ENCODE measurements at regions not wholly inside any gene's neighbourhood (a gene's known extent, or its start where the extent isn't known, plus 50 kb on each side); places are given as distances from the start of the nearest gene placed in this dataset.

DNA sequence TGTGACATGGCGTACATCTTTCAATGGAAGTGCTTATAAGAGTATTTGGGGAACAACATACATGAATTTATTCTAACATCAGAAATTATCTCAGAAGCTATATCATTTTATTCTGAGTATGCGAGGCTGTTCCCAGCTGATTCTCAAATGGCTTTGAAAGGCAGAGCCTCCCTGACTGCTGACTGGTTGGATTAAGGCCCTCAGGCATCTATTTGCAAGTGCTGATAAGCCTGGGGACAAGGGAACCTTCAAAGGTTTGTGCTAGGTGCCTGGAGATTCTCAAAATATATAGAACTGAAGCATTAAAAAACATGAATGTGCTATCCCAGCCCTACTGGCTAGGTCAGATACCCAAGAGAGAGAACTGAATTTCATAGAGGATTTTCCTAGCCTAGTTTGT, 235.1 kb downstream of the LURAP1L start:
- TF ChIP-seq, protein P1, sequence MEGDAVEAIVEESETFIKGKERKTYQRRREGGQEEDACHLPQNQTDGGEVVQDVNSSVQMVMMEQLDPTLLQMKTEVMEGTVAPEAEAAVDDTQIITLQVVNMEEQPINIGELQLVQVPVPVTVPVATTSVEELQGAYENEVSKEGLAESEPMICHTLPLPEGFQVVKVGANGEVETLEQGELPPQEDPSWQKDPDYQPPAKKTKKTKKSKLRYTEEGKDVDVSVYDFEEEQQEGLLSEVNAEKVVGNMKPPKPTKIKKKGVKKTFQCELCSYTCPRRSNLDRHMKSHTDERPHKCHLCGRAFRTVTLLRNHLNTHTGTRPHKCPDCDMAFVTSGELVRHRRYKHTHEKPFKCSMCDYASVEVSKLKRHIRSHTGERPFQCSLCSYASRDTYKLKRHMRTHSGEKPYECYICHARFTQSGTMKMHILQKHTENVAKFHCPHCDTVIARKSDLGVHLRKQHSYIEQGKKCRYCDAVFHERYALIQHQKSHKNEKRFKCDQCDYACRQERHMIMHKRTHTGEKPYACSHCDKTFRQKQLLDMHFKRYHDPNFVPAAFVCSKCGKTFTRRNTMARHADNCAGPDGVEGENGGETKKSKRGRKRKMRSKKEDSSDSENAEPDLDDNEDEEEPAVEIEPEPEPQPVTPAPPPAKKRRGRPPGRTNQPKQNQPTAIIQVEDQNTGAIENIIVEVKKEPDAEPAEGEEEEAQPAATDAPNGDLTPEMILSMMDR (IDR thresholded peaks at IDR 0.05 in 8 of 11, conservative IDR thresholded peaks at IDR 0.05 in 3 of 11) = no peak
- TF ChIP-seq POLR2AphosphoS5 (IDR thresholded peaks at IDR 0.05) = no peak
- TF ChIP-seq POLR2A (IDR thresholded peaks at IDR 0.05) = no peak
- intact Hi-C loops (cut with DNase I; ENCODE audit: low total_unique reads) = no loop called here
- no peaks in the 10 kb centered on the region for H3K27me3 ChIP-seq (replicated peaks in 1 of 7)
- H3K4me3 ChIP-seq = no peak overlapping the region
- no peak for DNase-seq
- peaks cover 0 to 18% (median 4%) of the 10 kb centered on the region in 8 donors for H3K9me3 ChIP-seq
- WGBS, 5 donors = 86 to 94% (median 91%) methylated on average over 2 of the region's 2 CpGs
- H3K27ac ChIP-seq = no peak overlapping the region
- no peaks in the 10 kb centered on the region for H3K36me3 ChIP-seq
- no peaks in the 10 kb centered on the region for H3K4me1 ChIP-seq

- intact Hi-C loops (cut with DNase I; ENCODE audit: low total_unique reads) = no loop called here
- Histone ChIP-seq H3K27me3 (replicated peaks in 1 of 7) (no peaks in the 10 kb centered on the region), H3K36me3 (no peaks in the 10 kb centered on the region), H3K4me3 (no peak overlapping the region), H3K9me3 (peaks cover 0 to 9% (median 0%) of the 10 kb centered on the region in 8 donors), H3K27ac (peak overlapping the region in 1 of 8 donors; percentile 6), H3K4me1 (no peaks in the 10 kb centered on the region)
- TF ChIP-seq POLR2AphosphoS5 (IDR thresholded peaks at IDR 0.05) (no peak), POLR2A (IDR thresholded peaks at IDR 0.05) (no peak)
- TF ChIP-seq, protein P1 (IDR thresholded peaks at IDR 0.05 in 8 of 11, conservative IDR thresholded peaks at IDR 0.05 in 3 of 11) = no peak
- DNase-seq = no peak
- 9 to 40% (median 30%) methylated on average over 2 of the region's 2 CpGs for WGBS, 5 donors
Measured at GRCh38 chr9:13013991-13014883, 239.4 kb downstream of the LURAP1L start.

DNA sequence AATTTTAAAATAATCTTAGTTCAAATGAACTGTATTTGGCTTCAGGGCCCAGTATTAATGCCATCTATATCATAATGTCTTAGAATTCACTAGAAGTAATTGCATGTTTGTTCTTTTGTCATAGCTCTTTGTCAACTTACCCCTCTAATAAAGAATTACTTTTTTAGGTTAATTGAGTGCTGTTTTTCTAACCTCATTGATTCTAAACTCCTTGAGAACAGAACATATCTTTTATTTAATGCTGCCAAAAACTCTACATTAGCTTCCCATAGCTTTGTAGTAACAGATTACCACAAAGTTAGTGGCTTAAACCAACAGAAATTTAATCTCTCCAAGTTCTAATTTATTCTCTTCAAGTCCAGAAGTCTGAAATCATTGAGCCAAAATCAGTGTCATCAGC, 242.4 kb downstream of the LURAP1L start:
- H3K27me3 ChIP-seq (replicated peaks in 1 of 7) = no peaks in the 10 kb centered on the region
- H3K4me1 ChIP-seq = no peaks in the 10 kb centered on the region
- TF ChIP-seq, protein P1 (IDR thresholded peaks at IDR 0.05 in 8 of 11, conservative IDR thresholded peaks at IDR 0.05 in 3 of 11) = no peak
- TF ChIP-seq POLR2A (IDR thresholded peaks at IDR 0.05) (no peak), POLR2AphosphoS5 (IDR thresholded peaks at IDR 0.05) (no peak)
- H3K36me3 ChIP-seq = no peaks in the 10 kb centered on the region
- H3K9me3 ChIP-seq = peaks cover 0 to under 1% (median 0%) of the 10 kb centered on the region in 8 donors
- H3K27ac ChIP-seq = peak overlapping the region in 3 of 8 donors; percentile 16 to 46 (median 45)
- intact Hi-C loops (cut with DNase I; ENCODE audit: low total_unique reads) = no loop called here
- DNase-seq = no peak
- H3K4me3 ChIP-seq = no peak overlapping the region
